Small intestine (tissue), 7 donors: ENCODE measurements at regions not wholly inside any gene's neighbourhood (a gene's known extent, or its start where the extent isn't known, plus 50 kb on each side); places are given as distances from the start of the nearest gene placed in this dataset.

ENCODE experiments used
- DNase-seq, 2 donors: peaks; one replicate each; pipeline versions ENCODE4 v3.0.0 to v3.0.0-alpha.2; 2013
- FAIRE-seq: peaks from 2 replicates; lab custom pipeline; 2012; peaks lifted over from hg19 to GRCh38; lab: Jason Lieb, UNC
- H3K27ac ChIP-seq, 3 donors: one replicate each; pipeline ENCODE4 v1.5.1; 2013; ENCODE audit warnings: low read length in 2 of 3, mild to moderate bottlenecking in 2 of 3, control low read depth in 1 of 3, inconsistent platforms in 1 of 3, low read depth in 1 of 3, moderate library complexity in 1 of 3
- H3K27me3 ChIP-seq, 3 donors: one replicate each; pipeline ENCODE4 v1.6.1; 2013; ENCODE audit warnings: low read length in 3 of 3, inconsistent platforms in 1 of 3; ENCODE audit not compliant: control insufficient read depth in 3 of 3, insufficient read depth in 3 of 3
- H3K36me3 ChIP-seq, 3 donors: one replicate each; pipeline ENCODE4 v1.6.1; 2013; ENCODE audit warnings: low read length in 3 of 3, inconsistent platforms in 1 of 3, low read depth in 1 of 3, mild to moderate bottlenecking in 1 of 3, moderate library complexity in 1 of 3; ENCODE audit not compliant: control insufficient read depth in 3 of 3, insufficient read depth in 2 of 3
- H3K4me1 ChIP-seq, 3 donors: one replicate each; pipeline ENCODE4 v1.6.1; 2013; ENCODE audit warnings: low read length in 2 of 3, inconsistent platforms in 1 of 3, low read depth in 1 of 3, mild to moderate bottlenecking in 1 of 3, moderate library complexity in 1 of 3; ENCODE audit not compliant: control insufficient read depth in 3 of 3, insufficient read depth in 2 of 3
- H3K4me3 ChIP-seq, 3 donors: one replicate each; pipeline ENCODE4 v1.5.1; 2013; ENCODE audit warnings: low read length in 3 of 3, control low read depth in 1 of 3, inconsistent platforms in 1 of 3, low read depth in 1 of 3, mild to moderate bottlenecking in 1 of 3, moderate library complexity in 1 of 3
- H3K9me3 ChIP-seq, 2 donors: one replicate each; pipeline ENCODE4 v1.6.1; 2013; ENCODE audit warnings: low read depth in 1 of 2, low read length in 1 of 2; ENCODE audit not compliant: control insufficient read depth in 2 of 2, insufficient read depth in 1 of 2
- WGBS, 3 donors: extraction: QIAGEN DNeasy Blood & Tissue Kit; methylation state at CpG; one replicate each; pipeline ENCODE4 v1.1.7; 2013; 5-methylcytosine and 5-hydroxymethylcytosine counted together
- donor health status: healthy with polysubstance abuse.
- donor health status: control.
- donor health status: control.
- donor health status: Bipolar disorder and iron deficiency.
- donor health status: healthy.

DNA sequence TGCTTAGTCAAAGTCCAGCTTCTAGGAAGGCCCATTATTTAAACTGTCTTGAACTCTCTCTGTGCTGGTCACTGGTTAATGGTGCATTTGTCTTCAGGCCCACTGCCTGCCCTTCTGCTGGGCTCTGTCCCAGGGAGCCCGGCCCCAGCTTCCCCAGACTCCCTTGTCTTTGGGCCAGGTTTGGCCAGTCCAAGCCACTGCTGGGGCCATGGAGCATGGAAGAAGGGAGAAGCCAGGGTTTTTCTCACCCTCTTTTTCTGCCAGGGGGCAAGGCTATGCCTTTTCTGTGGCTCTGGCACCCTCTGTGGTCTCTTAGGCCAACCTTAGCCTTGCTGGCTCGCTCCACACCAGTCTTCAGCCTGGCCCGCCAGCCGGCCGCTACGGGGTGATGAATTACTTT lies 390.0 kb upstream of the SULF2 start:
- peaks cover 0 to 5% of the 10 kb centered on the region in 2 donors for H3K9me3 ChIP-seq
- H3K4me1 ChIP-seq = no peaks in the 10 kb centered on the region
- no peaks in the 10 kb centered on the region for H3K27me3 ChIP-seq
- no peaks in the 10 kb centered on the region for H3K36me3 ChIP-seq
- no peak overlapping the region for H3K4me3 ChIP-seq
- WGBS, 3 donors = 84 to 87% (median 85%) methylated on average over 6 of the region's 6 CpGs
- no peak for DNase-seq
- no peak overlapping the region for H3K27ac ChIP-seq
- no peak for FAIRE-seq

DNA sequence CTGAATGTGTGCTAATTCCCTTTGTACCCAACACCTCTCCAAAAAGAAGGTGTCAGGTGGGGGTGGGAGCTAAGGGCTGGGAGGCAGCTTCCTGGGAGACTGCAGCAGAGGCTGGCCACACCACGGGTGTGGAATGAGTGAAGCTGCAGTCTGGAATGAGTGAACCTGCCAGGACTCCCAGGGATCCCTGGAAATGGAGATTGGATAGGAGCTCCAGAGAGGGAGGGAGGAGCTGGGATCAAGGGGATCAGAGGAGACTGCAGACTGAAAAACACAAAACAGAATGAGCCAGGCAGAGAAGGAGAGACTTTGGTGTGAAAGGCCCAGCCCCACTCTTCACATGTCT lies 387.0 kb upstream of the SULF2 start:
- H3K27ac ChIP-seq = no peak overlapping the region
- no peaks in the 10 kb centered on the region for H3K27me3 ChIP-seq
- H3K36me3 ChIP-seq = no peaks in the 10 kb centered on the region
- FAIRE-seq (no peak), DNase-seq (no peak)
- WGBS, 3 donors = 52 to 69% (median 67%) methylated on average over 1 of the region's 1 CpG
- no peaks in the 10 kb centered on the region for H3K4me1 ChIP-seq
- H3K9me3 ChIP-seq = peaks cover 0 to 5% of the 10 kb centered on the region in 2 donors
- no peak overlapping the region for H3K4me3 ChIP-seq

GRCh38 chr20:48171626-48172356 lies 386.5 kb upstream of the SULF2 start:
- WGBS, 3 donors = 75 to 83% (median 79%) methylated on average over 10 of the region's 10 CpGs
- FAIRE-seq (no peak), DNase-seq (no peak)
- Histone ChIP-seq H3K4me1 (no peaks in the 10 kb centered on the region), H3K36me3 (no peaks in the 10 kb centered on the region), H3K9me3 (peaks cover 0 to 5% of the 10 kb centered on the region in 2 donors), H3K4me3 (no peak overlapping the region), H3K27me3 (no peaks in the 10 kb centered on the region), H3K27ac (no peak overlapping the region)

DNA sequence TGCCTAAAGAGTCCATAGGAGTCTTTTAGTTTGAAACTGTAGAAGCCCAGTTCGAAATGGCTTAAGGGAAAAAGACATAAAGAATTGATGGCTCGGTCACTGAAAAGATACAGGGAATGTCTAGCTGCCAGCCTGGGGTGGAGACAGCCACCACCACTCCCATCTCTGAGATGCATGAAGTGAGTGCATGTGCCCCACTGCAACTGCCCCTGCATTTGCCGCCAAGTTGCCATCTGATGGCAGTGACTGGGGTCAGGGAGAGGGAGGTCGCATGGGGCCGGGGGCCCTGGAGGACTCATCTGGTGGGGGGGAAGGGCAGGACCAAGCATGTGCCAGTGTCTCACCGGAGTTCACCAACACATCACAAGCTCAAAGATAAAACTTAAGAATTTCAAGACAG lies 385.8 kb upstream of the SULF2 start:
- no peaks in the 10 kb centered on the region for H3K4me1 ChIP-seq
- no peaks in the 10 kb centered on the region for H3K27me3 ChIP-seq
- WGBS, 3 donors = 68 to 81% (median 80%) methylated on average over 5 to 6 of the region's 6 CpGs
- FAIRE-seq (no peak), DNase-seq (no peak)
- H3K27ac ChIP-seq = no peak overlapping the region
- H3K36me3 ChIP-seq = no peaks in the 10 kb centered on the region
- peaks cover 0 to 5% of the 10 kb centered on the region in 2 donors for H3K9me3 ChIP-seq
- H3K4me3 ChIP-seq = no peak overlapping the region

- Histone ChIP-seq H3K27ac (no peak overlapping the region), H3K36me3 (no peaks in the 10 kb centered on the region), H3K27me3 (no peaks in the 10 kb centered on the region), H3K9me3 (peaks cover 0 to 5% of the 10 kb centered on the region in 2 donors), H3K4me1 (no peaks in the 10 kb centered on the region), H3K4me3 (no peak overlapping the region)
- WGBS, 3 donors = 68 to 79% (median 69%) methylated on average over 2 of the region's 2 CpGs
- DNase-seq = no peak
- no peak for FAIRE-seq
Observed at GRCh38 chr20:48170625-48171024, 385.3 kb upstream of the SULF2 start.

DNA sequence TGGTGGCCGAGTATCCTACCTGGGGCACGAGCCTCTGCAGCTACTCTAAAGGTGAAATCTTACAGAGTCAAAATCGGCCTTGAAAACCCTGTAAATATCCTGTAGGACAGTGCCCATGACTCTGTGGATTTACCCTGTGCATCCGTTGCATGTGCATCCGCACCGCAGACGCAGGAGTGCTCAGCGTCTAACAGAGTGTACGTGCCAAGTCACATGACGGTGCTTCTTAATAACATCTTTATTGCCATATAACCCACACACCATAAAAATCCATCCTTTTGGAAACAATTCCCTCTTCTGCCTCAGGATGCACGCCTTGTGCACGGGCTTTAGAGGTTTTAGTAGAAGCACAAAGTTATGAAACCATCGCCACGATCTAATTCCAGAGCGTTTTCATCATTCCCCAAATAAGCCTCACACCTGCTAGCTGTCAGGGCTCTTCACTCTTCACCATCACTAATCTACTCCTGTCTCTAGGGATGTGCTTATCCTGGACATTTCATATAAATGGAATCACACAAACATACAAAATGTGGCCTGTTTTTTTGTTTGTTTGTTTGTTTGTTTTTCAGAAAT lies 384.5 kb upstream of the SULF2 start:
- Histone ChIP-seq H3K27me3 (no peaks in the 10 kb centered on the region), H3K36me3 (no peaks in the 10 kb centered on the region), H3K27ac (no peak overlapping the region), H3K4me3 (no peak overlapping the region), H3K4me1 (no peaks in the 10 kb centered on the region), H3K9me3 (peaks cover 0 to 5% of the 10 kb centered on the region in 2 donors)
- no peak for DNase-seq
- 64 to 85% (median 73%) methylated on average over 15 of the region's 15 CpGs for WGBS, 3 donors
- FAIRE-seq = no peak

- WGBS, 3 donors = 42 to 48% (median 48%) methylated on average over 10 of the region's 10 CpGs
- FAIRE-seq (no peak), DNase-seq (no peak)
- H3K27me3 ChIP-seq = no peaks in the 10 kb centered on the region
- H3K27ac ChIP-seq = no peak overlapping the region
- no peaks in the 10 kb centered on the region for H3K36me3 ChIP-seq
- H3K4me1 ChIP-seq = no peaks in the 10 kb centered on the region
- H3K9me3 ChIP-seq = no peaks in the 10 kb centered on the region
- no peak overlapping the region for H3K4me3 ChIP-seq
Observed at GRCh38 chr20:48166082-48166835, 381.0 kb upstream of the SULF2 start.

DNA sequence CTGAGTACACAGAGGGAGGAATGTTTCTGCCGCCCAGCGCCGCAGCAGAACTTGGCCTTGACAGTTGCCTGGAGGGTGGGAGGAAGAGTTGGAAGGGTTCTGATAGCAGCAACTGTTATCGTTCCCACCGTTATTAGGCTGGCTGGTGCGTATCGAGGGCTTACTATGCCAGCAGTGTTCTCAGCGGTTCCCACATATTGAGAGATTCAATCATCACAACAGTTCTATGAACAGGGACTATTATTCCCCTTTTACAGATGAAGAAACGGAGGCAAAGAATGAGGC lies 380.1 kb upstream of the SULF2 start:
- DNase-seq = no peak
- no peaks in the 10 kb centered on the region for H3K4me1 ChIP-seq
- no peaks in the 10 kb centered on the region for H3K27me3 ChIP-seq
- H3K4me3 ChIP-seq = no peak overlapping the region
- whole genome bisulfite sequencing, 3 donors = 56 to 79% (median 71%) methylated on average over 9 of the region's 9 CpGs
- no peak overlapping the region for H3K27ac ChIP-seq
- no peaks in the 10 kb centered on the region for H3K36me3 ChIP-seq
- no peaks in the 10 kb centered on the region for H3K9me3 ChIP-seq
- no peak for FAIRE-seq
